B cell (primary cell): ENCODE measurements at regions not wholly inside any gene's neighbourhood (a gene's known extent, or its start where the extent isn't known, plus 50 kb on each side); places are given as distances from the start of the nearest gene placed in this dataset.

Source experiments
- ATAC-seq: fragments of 200-7000 bp; cut with Tn5 transposase; one replicate; pipeline ENCODE4 v1.10.0; 2021; ENCODE audit warnings: low read depth, mild to moderate bottlenecking, moderate number of reproducible peaks, moderate library complexity
- CTCF ChIA-PET: fragments of 350-600 bp; sonication (Branson Sonifier 250); formaldehyde crosslinking; loops from one replicate; lab custom pipeline; 2021; ENCODE audit warnings: antibody characterized with exemption, inconsistent platforms; lab: Charles Lee
- POLR2A ChIA-PET: fragments of 350-600 bp; sonication (Branson Sonifier 250); formaldehyde crosslinking; loops from one replicate; lab custom pipeline; 2021; ENCODE audit warnings: antibody characterized with exemption; lab: Charles Lee
- DNase-seq: peaks from one replicate; pipeline ENCODE4 v3.0.0; 2013
- H2AFZ ChIP-seq: 2 replicates; pipeline ENCODE4 v1.6.1; 2012; ENCODE audit warnings: mild to moderate bottlenecking, low read depth, low read length; ENCODE audit not compliant: insufficient read depth, poor library complexity, severe bottlenecking
- H3K27ac ChIP-seq, 2 donors: 1 replicate in 1 of 2; 2 replicates in 1 of 2; pipeline ENCODE4 v1.5.1; 2012 to 2013; ENCODE audit warnings: low read length in 2 of 2, mild to moderate bottlenecking in 2 of 2, moderate library complexity in 1 of 2
- H3K27me3 ChIP-seq, 4 experiments: fragments of 200-600 bp in 1 of 4; sonication (generic) in 1 of 4; replicated peaks in 1 of 4; 1 replicate in 2 of 4; 2 replicates in 2 of 4; pipeline versions ENCODE4 v1.6.1 to v1.7.0; 2013 to 2016; ENCODE audit warnings: low read length in 3 of 4, mild to moderate bottlenecking in 2 of 4, mixed read lengths in 1 of 4, moderate library complexity in 1 of 4; ENCODE audit not compliant: insufficient read depth in 4 of 4, control insufficient read depth in 3 of 4; ENCODE audit errors: control extremely low read depth in 1 of 4
- H3K36me3 ChIP-seq, 2 experiments: replicated peaks in 1 of 2; 1 replicate in 1 of 2; 2 replicates in 1 of 2; pipeline versions ENCODE4 v1.6.1 to v1.7.1; 2013; ENCODE audit warnings: low read length in 1 of 2; ENCODE audit not compliant: insufficient read depth in 2 of 2, control insufficient read depth in 1 of 2; ENCODE audit errors: control extremely low read depth in 1 of 2, extremely low read depth in 1 of 2
- H3K4me1 ChIP-seq, 2 donors: fragments of 200-600 bp in 1 of 2; sonication (generic) in 1 of 2; 1 replicate in 1 of 2; 2 replicates in 1 of 2; pipeline versions ENCODE4 v1.5.1 to v1.6.1; 2013 to 2017; ENCODE audit warnings: low read length in 2 of 2; ENCODE audit not compliant: control insufficient read depth in 2 of 2, insufficient read depth in 2 of 2
- H3K4me2 ChIP-seq: replicated peaks from 2 replicates; pipeline ENCODE3; 2012; ENCODE audit warnings: mild to moderate bottlenecking, low read depth, low read length; ENCODE audit not compliant: poor library complexity, severe bottlenecking
- H3K4me3 ChIP-seq, 5 experiments: fragments of 200-600 bp in 1 of 5; sonication (generic) in 1 of 5; 1 replicate in 3 of 5; 2 replicates in 2 of 5; pipeline versions ENCODE4 v1.5.1 to v1.7.0; 2011 to 2016; ENCODE audit warnings: low read length in 4 of 5, mild to moderate bottlenecking in 4 of 5, low read depth in 2 of 5, control low read depth in 1 of 5, moderate library complexity in 1 of 5; ENCODE audit not compliant: insufficient read depth in 1 of 5; ENCODE audit errors: control extremely low read depth in 1 of 5, extremely low read depth in 1 of 5
- H3K79me2 ChIP-seq: fragments of 200-600 bp; sonication (generic); one replicate; pipeline ENCODE4 v1.6.0; 2016; ENCODE audit warnings: low read length; ENCODE audit not compliant: control insufficient read depth, insufficient read depth
- H3K9ac ChIP-seq: fragments of 200-600 bp; sonication (generic); 2 replicates; pipeline ENCODE4 v1.6.1; 2017; ENCODE audit warnings: mild to moderate bottlenecking, low read length, moderate library complexity
- H3K9me3 ChIP-seq, 3 donors: one replicate each; pipeline versions ENCODE4 v1.6.1 to v1.7.1; 2013; ENCODE audit warnings: low read length in 2 of 3; ENCODE audit not compliant: control insufficient read depth in 2 of 3, insufficient read depth in 1 of 3; ENCODE audit errors: control extremely low read depth in 1 of 3
- H4K20me1 ChIP-seq: 2 replicates; pipeline ENCODE4 v1.6.0; 2012; ENCODE audit warnings: mild to moderate bottlenecking, low read length; ENCODE audit not compliant: insufficient read depth, control insufficient read depth, poor library complexity, severe bottlenecking
- H3K27ac Mint-ChIP-seq: one replicate; pipeline ENCODE4 v1.8.0; 2021; ENCODE audit warnings: mixed read lengths
- H3K27me3 Mint-ChIP-seq: one replicate; pipeline ENCODE4 v1.8.0; 2021; ENCODE audit warnings: mixed read lengths
- H3K4me1 Mint-ChIP-seq: one replicate; pipeline ENCODE4 v1.8.0; 2021; ENCODE audit warnings: mixed read lengths
- H3K4me3 Mint-ChIP-seq: one replicate; pipeline ENCODE4 v1.8.0; 2021; ENCODE audit warnings: mixed read lengths
- H3K9me3 Mint-ChIP-seq: one replicate; pipeline ENCODE4 v1.8.0; 2022; ENCODE audit warnings: mixed read lengths; ENCODE audit not compliant: insufficient read depth
- EZH2 ChIP-seq: IDR thresholded peaks from 2 replicates; pipeline ENCODE4 v1.6.1; 2012; ENCODE audit warnings: borderline replicate concordance, low read depth, mild to moderate bottlenecking, moderate library complexity, low read length; ENCODE audit not compliant: insufficient read depth, poor library complexity, severe bottlenecking
- WGBS: methylation state at CpG from one replicate; pipeline ENCODE4 v1.1.5; 2013; ENCODE audit warnings: missing lambda C conversion rate; ENCODE audit not compliant: insufficient coverage; 5-methylcytosine and 5-hydroxymethylcytosine counted together
- intact Hi-C: fragments of 100-400 bp; cut with micrococcal nuclease; formaldehyde crosslinking; loops from one replicate; pipeline ENCODE4 v1.10.0; 2022
- TF ChIP-seq, protein P1 (sequence below): fragments of 200-600 bp; IDR thresholded peaks from one replicate; pipeline ENCODE4 v1.8.0; 2022; ENCODE audit warnings: antibody characterized with exemption, mild to moderate bottlenecking

DNA sequence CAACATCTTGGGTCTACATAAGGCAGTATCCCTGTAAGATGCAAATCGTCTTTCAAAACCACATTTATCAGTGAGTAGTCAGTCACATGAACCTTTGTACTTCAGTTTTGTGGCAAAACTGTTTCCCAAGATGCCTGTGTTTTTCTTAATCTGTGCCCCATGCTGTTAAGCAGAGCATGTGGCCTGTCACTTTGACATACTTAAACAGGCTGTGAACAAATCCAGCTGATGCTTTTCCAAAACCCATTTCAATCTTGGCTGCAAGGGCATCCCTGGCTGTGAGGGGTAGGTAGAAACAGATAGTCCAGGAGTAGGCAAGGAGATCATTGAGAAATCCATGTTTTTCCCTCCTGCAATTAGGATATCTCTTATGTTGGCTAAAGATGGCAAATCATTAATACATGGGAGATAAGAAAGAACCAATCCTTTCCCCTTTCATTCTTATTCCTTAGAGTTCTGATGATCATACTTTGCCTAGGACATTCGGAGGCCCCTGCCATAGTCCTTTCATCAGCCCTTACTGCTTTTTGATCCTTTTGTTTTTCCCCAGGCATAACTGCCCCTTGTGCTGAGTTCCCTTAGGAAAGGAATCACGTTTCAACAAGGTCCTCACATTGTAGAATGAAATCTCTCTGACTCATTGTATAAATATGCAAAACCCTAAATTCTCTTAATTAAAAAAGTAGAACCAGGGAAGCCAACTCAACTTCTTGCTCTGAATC is 121.1 kb upstream of the EEA1 start:
- no peak overlapping the region for H3K27ac Mint-ChIP-seq
- WGBS: 80% methylated on average over 2 of the region's 3 CpGs
- Histone ChIP-seq H3K9ac (no peak overlapping the region), H3K36me3 (no peaks in the 10 kb centered on the region), H2AFZ (no peak overlapping the region), H3K4me2 (no peak overlapping the region), H3K27ac (no peak overlapping the region), H3K4me3 (no peak overlapping the region), H4K20me1 (no peaks in the 10 kb centered on the region), H3K79me2 (no peaks in the 10 kb centered on the region), H3K27me3 (no peaks in the 10 kb centered on the region), H3K9me3 (peaks cover 0 to 1% (median 0%) of the 10 kb centered on the region in 3 donors), H3K4me1 (no peaks in the 10 kb centered on the region)
- CTCF ChIA-PET: interaction anchor here (1.8 kb wide), 1 partner anchor 14 kb away, joined by 4 read pairs; no protein-coding TSS in a partner anchor
- peaks cover 4% of the 10 kb centered on the region for H3K27me3 Mint-ChIP-seq
- H3K9me3 Mint-ChIP-seq: no peaks in the 10 kb centered on the region
- H3K4me1 Mint-ChIP-seq: no peaks in the 10 kb centered on the region
- intact Hi-C loops: no loop called here
- no peak for TF ChIP-seq EZH2
- TF ChIP-seq, protein P1, sequence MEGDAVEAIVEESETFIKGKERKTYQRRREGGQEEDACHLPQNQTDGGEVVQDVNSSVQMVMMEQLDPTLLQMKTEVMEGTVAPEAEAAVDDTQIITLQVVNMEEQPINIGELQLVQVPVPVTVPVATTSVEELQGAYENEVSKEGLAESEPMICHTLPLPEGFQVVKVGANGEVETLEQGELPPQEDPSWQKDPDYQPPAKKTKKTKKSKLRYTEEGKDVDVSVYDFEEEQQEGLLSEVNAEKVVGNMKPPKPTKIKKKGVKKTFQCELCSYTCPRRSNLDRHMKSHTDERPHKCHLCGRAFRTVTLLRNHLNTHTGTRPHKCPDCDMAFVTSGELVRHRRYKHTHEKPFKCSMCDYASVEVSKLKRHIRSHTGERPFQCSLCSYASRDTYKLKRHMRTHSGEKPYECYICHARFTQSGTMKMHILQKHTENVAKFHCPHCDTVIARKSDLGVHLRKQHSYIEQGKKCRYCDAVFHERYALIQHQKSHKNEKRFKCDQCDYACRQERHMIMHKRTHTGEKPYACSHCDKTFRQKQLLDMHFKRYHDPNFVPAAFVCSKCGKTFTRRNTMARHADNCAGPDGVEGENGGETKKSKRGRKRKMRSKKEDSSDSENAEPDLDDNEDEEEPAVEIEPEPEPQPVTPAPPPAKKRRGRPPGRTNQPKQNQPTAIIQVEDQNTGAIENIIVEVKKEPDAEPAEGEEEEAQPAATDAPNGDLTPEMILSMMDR: no peak
- H3K4me3 Mint-ChIP-seq: no peak overlapping the region
- POLR2A ChIA-PET: no interaction called here
- ATAC-seq (no peak), DNase-seq (no peak)

DNA sequence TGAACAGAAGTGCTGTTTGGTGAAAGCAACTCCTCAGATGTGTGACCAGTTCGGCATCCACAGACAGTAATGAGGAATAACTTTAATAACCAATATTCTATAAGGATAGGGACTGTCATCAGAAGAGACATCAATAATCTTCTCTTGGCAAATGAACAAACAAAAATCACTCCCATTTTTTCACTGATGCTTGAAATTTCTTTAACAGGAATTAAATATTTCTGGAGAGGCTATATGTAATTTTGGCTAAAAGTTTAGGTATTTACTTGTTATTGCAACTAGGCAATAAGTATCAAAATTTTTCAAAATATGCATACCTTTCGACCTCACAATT is 121.6 kb upstream of the EEA1 start:
- no peak for ATAC-seq
- no peaks in the 10 kb centered on the region for H3K27me3 ChIP-seq
- no peak overlapping the region for H3K27ac ChIP-seq
- Mint-ChIP-seq H3K9me3 (no peaks in the 10 kb centered on the region), H3K4me1 (no peaks in the 10 kb centered on the region), H3K4me3 (no peak overlapping the region), H3K27ac (no peak overlapping the region), H3K27me3 (peaks cover 5% of the 10 kb centered on the region)
- no peaks in the 10 kb centered on the region for H3K79me2 ChIP-seq
- H3K4me3 ChIP-seq: no peak overlapping the region
- no CpG with 5 or more reads among the region's 2 CpGs for WGBS
- H3K9ac ChIP-seq: no peak overlapping the region
- no peaks in the 10 kb centered on the region for H3K36me3 ChIP-seq
- H3K4me1 ChIP-seq: no peaks in the 10 kb centered on the region
- no peak for TF ChIP-seq EZH2
- TF ChIP-seq, protein P1: no peak
- H3K4me2 ChIP-seq: no peak overlapping the region
- no peaks in the 10 kb centered on the region for H4K20me1 ChIP-seq
- H3K9me3 ChIP-seq: peaks cover 0 to 1% (median 0%) of the 10 kb centered on the region in 3 donors
- ChIA-PET POLR2A (no interaction called here), CTCF (no interaction called here)
- intact Hi-C loops: no loop called here
- no peak for DNase-seq
- H2AFZ ChIP-seq: no peak overlapping the region
